Heart left ventricle (tissue), 16 donors: ENCODE measurements at regions not wholly inside any gene's neighbourhood (a gene's known extent, or its start where the extent isn't known, plus 50 kb on each side); places are given as distances from the start of the nearest gene placed in this dataset.

Experiments
- ATAC-seq, 4 donors: fragments of 200-7000 bp; cut with Tn5 transposase; one replicate each; pipeline ENCODE4 v1.9.1; 2020 to 2022; ENCODE audit warnings: moderate library complexity in 4 of 4, mild to moderate bottlenecking in 3 of 4, moderate number of reproducible peaks in 1 of 4
- DNase-seq, 5 donors: peaks; one replicate each; pipeline ENCODE4 v3.0.0-alpha.2; 2020
- H3K27ac ChIP-seq, 12 donors: fragments of 200-600 bp; sonication (generic) in 4 of 12; one replicate each; pipeline versions ENCODE4 v1.5.0 to v1.8.0; 2016 to 2022; ENCODE audit warnings: mild to moderate bottlenecking in 2 of 12
- H3K27me3 ChIP-seq, 9 donors: fragments of 200-600 bp; sonication (generic) in 2 of 9; one replicate each; pipeline versions ENCODE4 v1.5.1 to v1.8.0; 2016 to 2022; ENCODE audit warnings: mild to moderate bottlenecking in 3 of 9
- H3K36me3 ChIP-seq, 9 donors: fragments of 200-600 bp; sonication (generic) in 2 of 9; one replicate each; pipeline versions ENCODE4 v1.5.0 to v1.8.0; 2018 to 2022; ENCODE audit warnings: mild to moderate bottlenecking in 2 of 9
- H3K4me1 ChIP-seq, 12 donors: fragments of 200-600 bp; sonication (generic) in 4 of 12; one replicate each; pipeline versions ENCODE4 v1.5.0 to v1.8.0; 2016 to 2022; ENCODE audit warnings: mild to moderate bottlenecking in 3 of 12
- H3K4me3 ChIP-seq, 12 donors: fragments of 200-600 bp; sonication (generic) in 4 of 12; one replicate each; pipeline versions ENCODE4 v1.5.0 to v1.8.0; 2017 to 2022; ENCODE audit warnings: mild to moderate bottlenecking in 9 of 12, moderate library complexity in 4 of 12
- H3K9me3 ChIP-seq, 12 donors: fragments of 200-600 bp; sonication (generic) in 4 of 12; one replicate each; pipeline versions ENCODE4 v1.5.0 to v1.8.0; 2016 to 2022; ENCODE audit warnings: mild to moderate bottlenecking in 1 of 12
- POLR2A ChIP-seq, 2 donors: fragments of 450-650 bp; IDR thresholded peaks; one replicate each; pipeline ENCODE4 v1.6.1; 2017; ENCODE audit warnings: antibody characterized with exemption in 2 of 2, mild to moderate bottlenecking in 2 of 2, moderate library complexity in 2 of 2
- WGBS, 4 donors: extraction: QIAGEN DNeasy Blood & Tissue Kit in 2 of 4; methylation state at CpG; one replicate each; pipeline versions ENCODE4 v1.1.5 to v1.1.7; 2013 to 2018; 5-methylcytosine and 5-hydroxymethylcytosine counted together
- intact Hi-C, 10 donors: fragments of 100-400 bp; cut with DNase I; formaldehyde crosslinking; loops; one replicate each; pipeline versions ENCODE4 v1.11.1 to v1.14.2; 2022
- TF ChIP-seq, protein P1 (sequence below), 12 donors: fragments of 200-600 bp; sonication (generic) in 4 of 12; IDR thresholded peaks; one replicate each; pipeline versions ENCODE4 v1.5.0 to v1.8.0; 2018 to 2022; ENCODE audit warnings: antibody characterized with exemption in 12 of 12, mild to moderate bottlenecking in 5 of 12
- donor health status: ischemic (EF 13 %, LVEDD 7.1; RV severe dilation, severe dysfunction).
- donor health status: healthy with polysubstance abuse.
- donor health status: DM: no; HTN: yes; CAD: no.
- donor health status: DM: no; HTN: no; CAD: no.
- donor health status: ischemic (EF 25% LVEDD 6.9; RV normal size, moderate dysfunction).
- donor health status: ischemic (EF 25% LVEDD 5.7; RV mildly dilated, moderate dysfunction).
- donor health status: healthy.
- donor health status: DM: yes; HTN: yes; CAD: no.
- donor health status: ischemic (EF 35%, LVEDD 5.7; RV mildly dilated, moderate dysfunction).
- donor health status: nonischemic (EF 11% LVEDD 7.7; RV severe dilation, severe dysfunction).
- donor health status: DM: yes; HTN: yes; CAD: no.
- donor health status: PGD.
- donor health status: ischemic (EF 29% LVEDD 5.4; RV normal size, mild dysfunction).
- donor health status: nonischemic (EF 23%, LVEDD 6.1; RV moderate dilation, normal function).

DNA sequence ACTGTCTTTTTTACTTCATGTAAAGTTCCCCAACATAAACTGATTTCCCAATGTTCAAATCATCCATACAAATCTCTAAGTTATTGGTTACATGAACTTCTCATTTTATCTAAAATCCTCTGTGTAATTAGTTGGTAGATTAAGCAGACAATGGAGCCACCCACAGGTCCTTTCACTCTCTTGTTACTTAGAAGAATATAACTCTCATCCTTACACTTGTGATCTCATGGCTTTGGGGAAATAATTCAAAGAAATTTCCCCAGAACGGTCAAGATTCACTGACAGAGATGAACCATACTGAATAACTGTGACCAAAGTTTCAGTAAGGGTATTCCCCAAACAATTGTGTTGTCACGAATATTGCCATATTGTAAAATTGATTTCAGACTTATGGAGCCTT is 1102.6 kb upstream of the EPHA6 start:
- H3K36me3 ChIP-seq = no peaks in the 10 kb centered on the region
- 63 to 76% (median 69%) methylated on average over 2 of the region's 2 CpGs for WGBS, 4 donors
- ATAC-seq (no peak), DNase-seq (no peak)
- intact Hi-C loops = no loop called here
- no peaks in the 10 kb centered on the region for H3K9me3 ChIP-seq
- no peaks in the 10 kb centered on the region for H3K27me3 ChIP-seq
- TF ChIP-seq, protein P1, sequence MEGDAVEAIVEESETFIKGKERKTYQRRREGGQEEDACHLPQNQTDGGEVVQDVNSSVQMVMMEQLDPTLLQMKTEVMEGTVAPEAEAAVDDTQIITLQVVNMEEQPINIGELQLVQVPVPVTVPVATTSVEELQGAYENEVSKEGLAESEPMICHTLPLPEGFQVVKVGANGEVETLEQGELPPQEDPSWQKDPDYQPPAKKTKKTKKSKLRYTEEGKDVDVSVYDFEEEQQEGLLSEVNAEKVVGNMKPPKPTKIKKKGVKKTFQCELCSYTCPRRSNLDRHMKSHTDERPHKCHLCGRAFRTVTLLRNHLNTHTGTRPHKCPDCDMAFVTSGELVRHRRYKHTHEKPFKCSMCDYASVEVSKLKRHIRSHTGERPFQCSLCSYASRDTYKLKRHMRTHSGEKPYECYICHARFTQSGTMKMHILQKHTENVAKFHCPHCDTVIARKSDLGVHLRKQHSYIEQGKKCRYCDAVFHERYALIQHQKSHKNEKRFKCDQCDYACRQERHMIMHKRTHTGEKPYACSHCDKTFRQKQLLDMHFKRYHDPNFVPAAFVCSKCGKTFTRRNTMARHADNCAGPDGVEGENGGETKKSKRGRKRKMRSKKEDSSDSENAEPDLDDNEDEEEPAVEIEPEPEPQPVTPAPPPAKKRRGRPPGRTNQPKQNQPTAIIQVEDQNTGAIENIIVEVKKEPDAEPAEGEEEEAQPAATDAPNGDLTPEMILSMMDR (IDR thresholded peaks at IDR 0.05) = no peak
- no peak for TF ChIP-seq POLR2A (IDR thresholded peaks at IDR 0.05)
- no peaks in the 10 kb centered on the region for H3K4me1 ChIP-seq
- no peak overlapping the region for H3K4me3 ChIP-seq
- H3K27ac ChIP-seq = no peak overlapping the region

DNA sequence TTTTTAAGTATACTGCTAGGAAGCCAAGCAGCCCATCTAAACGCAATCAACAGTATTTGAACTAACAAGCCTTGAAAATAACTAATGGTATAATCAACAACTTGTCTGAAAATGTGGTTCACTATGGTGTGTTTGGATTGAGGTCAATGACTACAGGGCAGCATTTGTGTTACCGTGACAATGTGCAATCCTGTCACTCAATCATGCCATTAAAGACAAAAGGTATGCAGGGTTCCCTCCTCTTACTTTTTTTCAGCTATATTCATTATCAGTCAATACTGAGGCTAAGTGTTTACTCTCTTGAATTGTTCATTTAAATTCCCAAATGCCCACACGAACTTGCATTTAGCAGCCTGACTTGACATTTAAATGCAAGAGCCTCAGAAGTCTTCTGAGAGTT is 1099.3 kb upstream of the EPHA6 start:
- TF ChIP-seq, protein P1 (IDR thresholded peaks at IDR 0.05) = no peak
- no peak for TF ChIP-seq POLR2A (IDR thresholded peaks at IDR 0.05)
- intact Hi-C loops = no loop called here
- 38 to 69% (median 56%) methylated on average over 3 of the region's 3 CpGs for WGBS, 4 donors
- Histone ChIP-seq H3K4me1 (no peaks in the 10 kb centered on the region), H3K4me3 (no peak overlapping the region), H3K36me3 (no peaks in the 10 kb centered on the region), H3K27me3 (no peaks in the 10 kb centered on the region), H3K27ac (no peak overlapping the region), H3K9me3 (no peaks in the 10 kb centered on the region)
- DNase-seq (no peak), ATAC-seq (no peak)

DNA sequence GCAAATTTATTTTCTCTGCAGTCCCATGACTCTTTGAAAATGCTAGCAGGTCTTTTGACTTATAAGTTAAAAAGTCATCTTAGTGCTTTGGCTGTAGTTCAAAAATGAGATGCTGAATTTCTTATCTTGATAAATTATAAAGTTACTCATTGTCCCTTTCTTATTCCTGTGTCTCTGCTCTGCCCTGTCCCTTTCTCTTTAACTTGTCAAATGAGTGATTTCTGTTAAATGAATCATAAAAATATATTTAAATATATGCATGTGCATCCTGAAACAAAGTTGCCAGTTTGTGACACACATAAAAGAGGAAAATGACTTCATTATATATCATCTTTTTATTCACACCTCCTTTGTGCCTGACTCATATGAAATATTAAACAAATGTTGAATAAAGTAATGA is 1097.3 kb upstream of the EPHA6 start:
- intact Hi-C loops = no loop called here
- no peaks in the 10 kb centered on the region for H3K4me1 ChIP-seq
- no peak overlapping the region for H3K27ac ChIP-seq
- no peaks in the 10 kb centered on the region for H3K9me3 ChIP-seq
- DNase-seq (no peak), ATAC-seq (no peak)
- H3K36me3 ChIP-seq = no peaks in the 10 kb centered on the region
- no peak overlapping the region for H3K4me3 ChIP-seq
- no peak for TF ChIP-seq POLR2A (IDR thresholded peaks at IDR 0.05)
- TF ChIP-seq, protein P1 (IDR thresholded peaks at IDR 0.05) = no peak
- no peaks in the 10 kb centered on the region for H3K27me3 ChIP-seq

DNA sequence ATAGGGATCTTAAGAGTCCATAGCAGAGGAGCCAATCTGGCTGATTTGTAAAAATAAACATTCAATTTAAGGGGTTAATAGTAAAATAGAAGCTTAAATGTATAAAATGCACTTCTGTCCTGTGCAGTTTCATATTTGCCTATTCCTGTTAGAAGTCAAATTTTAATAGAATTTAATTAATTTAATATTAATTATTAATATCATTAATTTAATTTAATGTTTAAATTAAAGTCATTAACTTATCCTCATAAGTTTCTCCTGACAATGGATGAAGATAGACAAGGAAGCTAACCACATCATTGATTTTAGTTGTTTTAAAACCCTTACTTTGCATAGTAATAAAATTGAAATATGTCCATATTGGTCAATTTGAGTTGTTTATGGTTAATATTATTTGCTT is 1096.2 kb upstream of the EPHA6 start:
- Histone ChIP-seq H3K36me3 (no peaks in the 10 kb centered on the region), H3K27me3 (no peaks in the 10 kb centered on the region), H3K9me3 (no peaks in the 10 kb centered on the region), H3K27ac (no peak overlapping the region), H3K4me1 (no peaks in the 10 kb centered on the region), H3K4me3 (no peak overlapping the region)
- DNase-seq = no peak
- intact Hi-C loops = no loop called here
- TF ChIP-seq, protein P1 (IDR thresholded peaks at IDR 0.05) = no peak
- ATAC-seq = no peak
